Adrenal gland (tissue), 5 donors: ENCODE measurements at regions not wholly inside any gene's neighbourhood (a gene's known extent, or its start where the extent isn't known, plus 50 kb on each side); places are given as distances from the start of the nearest gene placed in this dataset.

Source experiments
- POLR2A ChIP-seq, 2 donors: fragments of 450-650 bp; IDR thresholded peaks; one replicate each; pipeline ENCODE4 v1.6.1; 2017; ENCODE audit warnings: antibody characterized with exemption in 2 of 2, mild to moderate bottlenecking in 2 of 2, moderate library complexity in 1 of 2
- TF ChIP-seq, protein P1 (sequence below), 6 experiments: fragments of 450-650 bp in 4 of 6; fragments of 200-600 bp in 2 of 6; sonication (generic) in 1 of 6; IDR thresholded peaks; 1 replicate in 5 of 6; 2 replicates in 1 of 6; pipeline versions ENCODE4 v1.5.1 to v1.8.0; 2016 to 2021; ENCODE audit warnings: antibody characterized with exemption in 6 of 6, mild to moderate bottlenecking in 2 of 6, moderate library complexity in 1 of 6
- donor health status: DM: no; HTN: no; CAD: no.

DNA sequence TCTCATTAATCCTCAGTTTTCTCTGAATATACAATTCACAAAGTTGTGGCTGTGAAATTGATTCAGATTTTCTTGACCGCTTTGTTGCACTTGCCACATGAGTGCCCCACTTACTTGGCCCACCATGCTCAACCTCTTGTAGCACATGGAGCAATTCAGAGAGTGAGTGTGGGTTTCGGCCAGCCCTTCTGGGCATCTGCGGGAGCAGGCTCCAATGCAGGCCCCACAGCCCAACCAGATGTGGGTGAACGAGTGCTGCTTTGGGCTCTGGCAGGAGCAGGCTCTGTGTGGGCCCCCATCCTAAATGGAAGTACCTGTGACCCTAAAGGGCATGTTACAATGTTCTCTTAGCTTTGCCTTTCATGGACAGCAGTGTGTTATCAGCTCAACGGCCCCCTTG, 2338.6 kb downstream of the LRRC4C start:
- TF ChIP-seq, protein P1, sequence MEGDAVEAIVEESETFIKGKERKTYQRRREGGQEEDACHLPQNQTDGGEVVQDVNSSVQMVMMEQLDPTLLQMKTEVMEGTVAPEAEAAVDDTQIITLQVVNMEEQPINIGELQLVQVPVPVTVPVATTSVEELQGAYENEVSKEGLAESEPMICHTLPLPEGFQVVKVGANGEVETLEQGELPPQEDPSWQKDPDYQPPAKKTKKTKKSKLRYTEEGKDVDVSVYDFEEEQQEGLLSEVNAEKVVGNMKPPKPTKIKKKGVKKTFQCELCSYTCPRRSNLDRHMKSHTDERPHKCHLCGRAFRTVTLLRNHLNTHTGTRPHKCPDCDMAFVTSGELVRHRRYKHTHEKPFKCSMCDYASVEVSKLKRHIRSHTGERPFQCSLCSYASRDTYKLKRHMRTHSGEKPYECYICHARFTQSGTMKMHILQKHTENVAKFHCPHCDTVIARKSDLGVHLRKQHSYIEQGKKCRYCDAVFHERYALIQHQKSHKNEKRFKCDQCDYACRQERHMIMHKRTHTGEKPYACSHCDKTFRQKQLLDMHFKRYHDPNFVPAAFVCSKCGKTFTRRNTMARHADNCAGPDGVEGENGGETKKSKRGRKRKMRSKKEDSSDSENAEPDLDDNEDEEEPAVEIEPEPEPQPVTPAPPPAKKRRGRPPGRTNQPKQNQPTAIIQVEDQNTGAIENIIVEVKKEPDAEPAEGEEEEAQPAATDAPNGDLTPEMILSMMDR (IDR thresholded peaks at IDR 0.05) = no peak
- no peak for TF ChIP-seq POLR2A (IDR thresholded peaks at IDR 0.05)
